ENCODE measurements at regions not wholly inside any gene's neighbourhood (a gene's known extent, or its start where the extent isn't known, plus 50 kb on each side); places are given as distances from the start of the nearest gene placed in this dataset.

GRCh38 chr13:75103976-75104375, 378.0 kb downstream of the TBC1D4 start:
- Histone ChIP-seq H3K27me3 (replicated peaks in 1 of 2; ENCODE audit: control insufficient read depth in 2 of 2, insufficient read depth in 2 of 2, low read length in 1 of 2) (no peaks in the 10 kb centered on the region), H4K20me1 (ENCODE audit: control insufficient read depth, insufficient read depth) (no peaks in the 10 kb centered on the region), H2AFZ (ENCODE audit: control insufficient read depth, low read depth, low read length) (no peak overlapping the region), H3K79me2 (ENCODE audit: control insufficient read depth, insufficient read depth, low read length) (no peaks in the 10 kb centered on the region), H3K36me3 (ENCODE audit: control insufficient read depth in 2 of 2, insufficient read depth in 2 of 2, low read length in 1 of 2) (no peaks in the 10 kb centered on the region), H3K4me3 (no peak overlapping the region), H3K9me3 (replicated peaks; ENCODE audit: control insufficient read depth, insufficient read depth, low read length) (no peaks in the 10 kb centered on the region), H3K9ac (ENCODE audit: control insufficient read depth, insufficient read depth, low read length) (no peak overlapping the region), H3K4me2 (ENCODE audit: control insufficient read depth, insufficient read depth) (no peak overlapping the region), H3K4me1 (ENCODE audit: control insufficient read depth, insufficient read depth, low read length) (no peaks in the 10 kb centered on the region), H3K27ac (ENCODE audit: control insufficient read depth, insufficient read depth) (no peak overlapping the region)
- no TSS peak for BruUV-seq (replicated peaks)
- FAIRE-seq (no peak), DNase-seq (ENCODE audit: low read depth, low spot score) (no peak), ATAC-seq (no peak)
- ChIA-PET POLR2A (no interaction called here), CTCF (no interaction called here), RAD21 (ENCODE audit: unreplicated experiment) (no interaction called here), SMC1A (ENCODE audit: uncharacterized antibody, unreplicated experiment) (no interaction called here)
- in situ Hi-C loops (cut with MboI) = no loop called here
- intact Hi-C loops (cut with micrococcal nuclease; ENCODE audit: unreplicated experiment) = no loop called here
- TF ChIP-seq MXI1 (IDR thresholded peaks at IDR 0.05; ENCODE audit: low read depth, low read length) (no peak), STAT1 (conservative IDR thresholded peaks at IDR 0.05) (no peak), JUNB (IDR thresholded peaks at IDR 0.05) (no peak), YBX1 (IDR thresholded peaks at IDR 0.05) (no peak), PML (IDR thresholded peaks at IDR 0.05; ENCODE audit: low read length) (no peak), PAX5 (IDR thresholded peaks at IDR 0.05; ENCODE audit: borderline replicate concordance, low read depth, low read length) (no peak)

- CTCF ChIA-PET = no interaction called here
- RAD21 ChIA-PET (ENCODE audit: unreplicated experiment) = interaction anchor here (0.7 kb wide), 1 partner anchor 9 kb away, joined by 5 read pairs; no protein-coding TSS in a partner anchor
- POLR2A ChIA-PET = no interaction called here
- TF ChIP-seq NR2C1 (IDR thresholded peaks at IDR 0.05) (no peak), DPF2 (IDR thresholded peaks at IDR 0.05) (no peak), MXI1 (IDR thresholded peaks at IDR 0.05; ENCODE audit: low read depth, low read length) (no peak), FOS (IDR thresholded peaks at IDR 0.05; ENCODE audit: borderline replicate concordance, extremely low read depth, insufficient read length) (no peak), YY1 (IDR thresholded peaks at IDR 0.05; ENCODE audit: low read depth, low read length) (no peak), CEBPB (IDR thresholded peaks at IDR 0.05; ENCODE audit: borderline replicate concordance in 1 of 2, low read depth in 2 of 2, low read length in 2 of 2) (no peak), MLLT1 (IDR thresholded peaks at IDR 0.05) (no peak), SUZ12 (IDR thresholded peaks at IDR 0.05; ENCODE audit: unreplicated experiment) (no peak), KLF5 (IDR thresholded peaks at IDR 0.05; ENCODE audit: partially characterized antibody) (no peak), SMAD5 (IDR thresholded peaks at IDR 0.05; ENCODE audit: low read depth) (no peak), CREM (IDR thresholded peaks at IDR 0.05; ENCODE audit: low read depth) (no peak), WRNIP1 (IDR thresholded peaks at IDR 0.05; ENCODE audit: borderline replicate concordance, low read depth, low read length) (no peak), NFIC (IDR thresholded peaks at IDR 0.05; ENCODE audit: low read depth, low read length) (no peak), IKZF1 (conservative IDR thresholded peaks at IDR 0.05) (no peak)
These were observed 379.8 kb downstream of the TBC1D4 start for GRCh38 chr13:75102001-75102716.

More at GRCh38 chr13:75102001-75102716, 379.8 kb downstream of the TBC1D4 start:
- SMC1A ChIA-PET (ENCODE audit: uncharacterized antibody, unreplicated experiment) = interaction anchor here (1.2 to 1.5 kb wide), 2 partner anchors 9 to 11 kb away, joined by 3 to 5 read pairs; no protein-coding TSS in a partner anchor
- no TSS peak for BruUV-seq (replicated peaks)
- ATAC-seq (no peak), FAIRE-seq (no peak), DNase-seq (ENCODE audit: low read depth, low spot score) (no peak)
- Histone ChIP-seq H3K9me3 (replicated peaks; ENCODE audit: control insufficient read depth, insufficient read depth, low read length) (no peaks in the 10 kb centered on the region), H3K27ac (ENCODE audit: control insufficient read depth, insufficient read depth) (no peak overlapping the region), H3K36me3 (ENCODE audit: control insufficient read depth in 2 of 2, insufficient read depth in 2 of 2, low read length in 1 of 2) (no peaks in the 10 kb centered on the region), H3K27me3 (replicated peaks in 1 of 2; ENCODE audit: control insufficient read depth in 2 of 2, insufficient read depth in 2 of 2, low read length in 1 of 2) (no peaks in the 10 kb centered on the region), H3K9ac (ENCODE audit: control insufficient read depth, insufficient read depth, low read length) (no peak overlapping the region), H3K4me2 (ENCODE audit: control insufficient read depth, insufficient read depth) (no peak overlapping the region), H3K4me3 (no peak overlapping the region), H2AFZ (ENCODE audit: control insufficient read depth, low read depth, low read length) (no peak overlapping the region), H4K20me1 (ENCODE audit: control insufficient read depth, insufficient read depth) (no peaks in the 10 kb centered on the region), H3K4me1 (ENCODE audit: control insufficient read depth, insufficient read depth, low read length) (no peaks in the 10 kb centered on the region), H3K79me2 (ENCODE audit: control insufficient read depth, insufficient read depth, low read length) (no peaks in the 10 kb centered on the region)
- in situ Hi-C loops (cut with MboI) = no loop called here
- intact Hi-C loops (cut with micrococcal nuclease; ENCODE audit: unreplicated experiment) = no loop called here
- 24% methylated on average over 5 of the region's 5 CpGs for WGBS (ENCODE audit: insufficient coverage, insufficient replicate concordance, low lambda C conversion rate, missing lambda C conversion rate)
